H1 (cell line): ENCODE measurements at regions not wholly inside any gene's neighbourhood (a gene's known extent, or its start where the extent isn't known, plus 50 kb on each side); places are given as distances from the start of the nearest gene placed in this dataset.
A peak's percentile ranks its signal among the peaks of the same experiment; 100 is the strongest.

Source experiments
- CTCF ChIA-PET: fragments of 300-600 bp; sonication (Branson Sonifier 250); formaldehyde crosslinking; loops from one replicate; lab custom pipeline; 2021; ENCODE audit not compliant: partially characterized antibody; lab: Charles Lee
- POLR2A ChIA-PET: fragments of 300-600 bp; sonication (Branson Sonifier 250); formaldehyde crosslinking; loops from one replicate; lab custom pipeline; 2021; ENCODE audit warnings: inconsistent platforms; ENCODE audit not compliant: partially characterized antibody; lab: Charles Lee
- DNase-seq, 2 experiments: peaks; one replicate each; pipeline versions ENCODE4 v3.0.0 to v3.0.0-alpha.2; 2010 to 2022; ENCODE audit warnings: low spot score in 2 of 2, low read depth in 1 of 2, mixed read lengths in 1 of 2
- FAIRE-seq: peaks from 2 replicates; lab custom pipeline; 2011; peaks lifted over from hg19 to GRCh38; lab: Jason Lieb, UNC
- H2AFZ ChIP-seq: 2 replicates; pipeline ENCODE4 v1.8.1; 2012; ENCODE audit warnings: low read length, inconsistent platforms
- H2AK5ac ChIP-seq: 2 replicates; pipeline ENCODE4 v1.6.1; 2013; ENCODE audit warnings: low read depth, low read length
- H2BK120ac ChIP-seq: replicated peaks from 2 replicates; pipeline ENCODE3; 2013; ENCODE audit warnings: low read depth, low read length, inconsistent platforms
- H2BK12ac ChIP-seq: 2 replicates; pipeline ENCODE4 v1.6.1; 2013; ENCODE audit warnings: low read depth, low read length
- H2BK15ac ChIP-seq: 2 replicates; pipeline ENCODE4 v1.6.1; 2013; ENCODE audit warnings: low read length
- H2BK20ac ChIP-seq: 2 replicates; pipeline ENCODE4 v1.6.1; 2013; ENCODE audit warnings: low read length
- H2BK5ac ChIP-seq: 2 replicates; pipeline ENCODE4 v1.6.1; 2013; ENCODE audit warnings: low read depth, low read length
- H3K14ac ChIP-seq: 2 replicates; pipeline ENCODE4 v1.6.1; 2013; ENCODE audit warnings: inconsistent platforms; ENCODE audit not compliant: insufficient read length
- H3K18ac ChIP-seq: 2 replicates; pipeline ENCODE4 v1.6.1; 2013; ENCODE audit warnings: low read length; ENCODE audit errors: extremely low read depth
- H3K23ac ChIP-seq: 2 replicates; pipeline ENCODE4 v1.6.1; 2013; ENCODE audit warnings: inconsistent platforms; ENCODE audit not compliant: insufficient read length
- H3K23me2 ChIP-seq: 2 replicates; pipeline ENCODE4 v1.6.1; 2013; ENCODE audit warnings: low read depth, low read length
- H3K27ac ChIP-seq: 2 replicates; pipeline ENCODE4 v1.6.1; 2011; ENCODE audit warnings: low read depth, low read length, inconsistent platforms
- H3K27me3 ChIP-seq, 4 experiments: replicated peaks in 1 of 4; 1 replicate in 1 of 4; 2 replicates in 3 of 4; pipeline versions ENCODE4 v1.6.1 to v1.8.1; 2011 to 2013; ENCODE audit warnings: low read length in 3 of 4, mild to moderate bottlenecking in 3 of 4, inconsistent platforms in 2 of 4, mixed read lengths in 2 of 4, moderate library complexity in 1 of 4; ENCODE audit not compliant: control insufficient read depth in 3 of 4, insufficient read depth in 3 of 4; ENCODE audit errors: extremely low read depth in 1 of 4
- H3K36me3 ChIP-seq, 4 experiments: 2 replicates each; pipeline versions ENCODE4 v1.6.1 to v1.8.1; 2011 to 2013; ENCODE audit warnings: mild to moderate bottlenecking in 4 of 4, low read length in 3 of 4, moderate library complexity in 2 of 4, control low read depth in 1 of 4, inconsistent platforms in 1 of 4; ENCODE audit not compliant: insufficient read depth in 4 of 4, control insufficient read depth in 2 of 4
- H3K4ac ChIP-seq: replicated peaks from 2 replicates; pipeline ENCODE3; 2013; ENCODE audit warnings: low read length, low read depth, mixed read lengths, inconsistent platforms; ENCODE audit not compliant: insufficient read length
- H3K4me1 ChIP-seq, 4 experiments: replicated peaks in 1 of 4; 1 replicate in 1 of 4; 2 replicates in 3 of 4; pipeline versions ENCODE4 v1.6.1 to v1.8.1; 2011 to 2013; ENCODE audit warnings: low read length in 3 of 4, inconsistent platforms in 2 of 4, mixed read lengths in 1 of 4; ENCODE audit not compliant: insufficient read depth in 4 of 4, control insufficient read depth in 3 of 4
- H3K4me2 ChIP-seq, 2 experiments: 2 replicates each; pipeline versions ENCODE4 v1.6.1 to v1.8.1; 2011 to 2013; ENCODE audit warnings: low read depth in 2 of 2, low read length in 2 of 2, control low read depth in 1 of 2, inconsistent platforms in 1 of 2, mild to moderate bottlenecking in 1 of 2; ENCODE audit not compliant: insufficient read depth in 1 of 2
- H3K4me3 ChIP-seq, 4 experiments: fragments of 200-600, 300-600 bp in 1 of 4; sonication (generic), shearing (Covaris generic), sonication (Bioruptor Twin) in 1 of 4; 2 replicates each; pipeline versions ENCODE4 v1.5.1 to v1.8.1; 2011 to 2016; ENCODE audit warnings: low read length in 4 of 4, low read depth in 3 of 4, control low read depth in 2 of 4, inconsistent platforms in 2 of 4, mild to moderate bottlenecking in 2 of 4, mixed read lengths in 1 of 4, moderate library complexity in 1 of 4; ENCODE audit not compliant: insufficient read depth in 2 of 4; ENCODE audit errors: extremely low read depth in 1 of 4
- H3K56ac ChIP-seq: replicated peaks from 2 replicates; pipeline ENCODE3; 2013; ENCODE audit warnings: low read depth, mild to moderate bottlenecking, mixed read lengths, low read length, inconsistent platforms; ENCODE audit not compliant: insufficient read length
- H3K79me1 ChIP-seq: 2 replicates; pipeline ENCODE4 v1.6.1; 2013; ENCODE audit warnings: low read depth, low read length, control low read depth
- H3K79me2 ChIP-seq, 2 experiments: 2 replicates each; pipeline versions ENCODE4 v1.6.1 to v1.8.1; 2012 to 2013; ENCODE audit warnings: low read length in 2 of 2, mild to moderate bottlenecking in 2 of 2, inconsistent platforms in 1 of 2; ENCODE audit not compliant: insufficient read depth in 2 of 2, control insufficient read depth in 1 of 2
- H3K9ac ChIP-seq, 4 experiments: replicated peaks in 1 of 4; 1 replicate in 1 of 4; 2 replicates in 3 of 4; pipeline versions ENCODE4 v1.6.1 to v1.8.1; 2011 to 2013; ENCODE audit warnings: low read depth in 3 of 4, low read length in 3 of 4, control low read depth in 2 of 4, mild to moderate bottlenecking in 2 of 4, moderate library complexity in 2 of 4, inconsistent platforms in 1 of 4; ENCODE audit errors: extremely low read depth in 1 of 4
- H3K9me3 ChIP-seq, 2 experiments: 2 replicates each; pipeline versions ENCODE4 v1.6.1 to v1.8.1; 2012 to 2013; ENCODE audit warnings: mild to moderate bottlenecking in 2 of 2, moderate library complexity in 2 of 2, control low read depth in 1 of 2, inconsistent platforms in 1 of 2, low read depth in 1 of 2, low read length in 1 of 2, mixed read lengths in 1 of 2; ENCODE audit not compliant: insufficient read depth in 2 of 2
- H4K20me1 ChIP-seq, 2 experiments: replicated peaks in 1 of 2; 2 replicates each; pipeline versions ENCODE3 to v1.8.1; 2011 to 2013; ENCODE audit warnings: inconsistent platforms in 2 of 2, low read length in 2 of 2, mild to moderate bottlenecking in 1 of 2; ENCODE audit not compliant: insufficient read depth in 2 of 2, control insufficient read depth in 1 of 2
- H4K5ac ChIP-seq: 2 replicates; pipeline ENCODE4 v1.6.1; 2013; ENCODE audit warnings: low read length, low read depth, mixed read lengths, inconsistent platforms; ENCODE audit not compliant: insufficient read length
- H4K8ac ChIP-seq: 2 replicates; pipeline ENCODE4 v1.8.0; 2013; ENCODE audit warnings: mild to moderate bottlenecking, moderate library complexity, low read length, inconsistent platforms; ENCODE audit not compliant: insufficient read depth; ENCODE audit errors: extremely low read depth
- H4K91ac ChIP-seq: replicated peaks from 2 replicates; pipeline ENCODE3; 2013; ENCODE audit warnings: low read length, mixed read lengths, inconsistent platforms; ENCODE audit not compliant: insufficient read length
- CBX8 ChIP-seq: fragments of 300-800, 300-1000 bp; sonication (generic); IDR thresholded peaks from 2 replicates; pipeline ENCODE4 v1.7.1; 2016; ENCODE audit warnings: low read depth, low read length, borderline replicate concordance
- CHD1 ChIP-seq: IDR thresholded peaks from 2 replicates; pipeline ENCODE4 v1.6.1; 2012; ENCODE audit warnings: low read depth, low read length, improper control_type of control experiment
- GABPA ChIP-seq: IDR thresholded peaks from 2 replicates; pipeline ENCODE4 v1.6.1; 2011; ENCODE audit warnings: mild to moderate bottlenecking, low read length, moderate library complexity, borderline replicate concordance; ENCODE audit not compliant: insufficient read depth
- HDAC6 ChIP-seq: IDR thresholded peaks from one replicate; pipeline ENCODE4 v1.7.1; 2012; ENCODE audit warnings: low read depth, mild to moderate bottlenecking, inconsistent platforms, low read length, moderate library complexity
- JUN ChIP-seq: IDR thresholded peaks from 2 replicates; pipeline ENCODE4 v1.6.1; 2011; ENCODE audit warnings: low read depth, mild to moderate bottlenecking, improper control_type of control experiment, low read length
- KDM4A ChIP-seq: IDR thresholded peaks from one replicate; pipeline ENCODE4 v1.7.1; 2012; ENCODE audit warnings: low read depth, mild to moderate bottlenecking, moderate library complexity, low read length, inconsistent platforms; ENCODE audit not compliant: severe bottlenecking
- NANOG ChIP-seq: IDR thresholded peaks from 2 replicates; pipeline ENCODE4 v1.6.1; 2011; ENCODE audit warnings: low read length, low read depth, mild to moderate bottlenecking, inconsistent platforms; ENCODE audit not compliant: insufficient read depth, poor library complexity, severe bottlenecking
- RAD21 ChIP-seq, 2 experiments: IDR thresholded peaks in 1 of 2; conservative IDR thresholded peaks in 1 of 2; 2 replicates each; pipeline ENCODE4 v1.6.1; 2011; ENCODE audit warnings: low read depth in 2 of 2, low read length in 2 of 2, improper control_type of control experiment in 1 of 2, inconsistent platforms in 1 of 2, mild to moderate bottlenecking in 1 of 2, moderate library complexity in 1 of 2
- RXRA ChIP-seq: IDR thresholded peaks from 2 replicates; pipeline ENCODE4 v1.6.1; 2011; ENCODE audit warnings: low read depth, mild to moderate bottlenecking, low read length, moderate library complexity; ENCODE audit not compliant: insufficient read depth
- SIRT6 ChIP-seq: IDR thresholded peaks from one replicate; pipeline ENCODE4 v1.7.1; 2012; ENCODE audit warnings: low read length, inconsistent platforms
- SIX5 ChIP-seq: IDR thresholded peaks from 2 replicates; pipeline ENCODE4 v1.6.1; 2011; ENCODE audit warnings: mild to moderate bottlenecking, low read depth, low read length
- SP4 ChIP-seq: IDR thresholded peaks from 2 replicates; pipeline ENCODE4 v1.6.1; 2012; ENCODE audit warnings: low read length, inconsistent platforms
- SRF ChIP-seq: IDR thresholded peaks from 2 replicates; pipeline ENCODE4 v1.6.1; 2011; ENCODE audit warnings: mild to moderate bottlenecking, low read depth, low read length, moderate library complexity
- SUZ12 ChIP-seq: fragments of 200-600 bp; sonication (generic); IDR thresholded peaks from 2 replicates; pipeline ENCODE4 v1.6.1; 2012; ENCODE audit warnings: mild to moderate bottlenecking, inconsistent platforms, low read length, moderate library complexity, mixed read lengths
- TBP ChIP-seq: IDR thresholded peaks from 2 replicates; pipeline ENCODE4 v1.6.1; 2011; ENCODE audit warnings: low read depth, low read length, improper control_type of control experiment
- WGBS, 2 experiments: shearing (Covaris generic) in 1 of 2; methylation state at CpG; one replicate each; pipeline versions ENCODE4 v1.1.6 to v1.1.7; 2013 to 2015; ENCODE audit warnings: low lambda C conversion rate in 2 of 2, mixed read lengths in 2 of 2, inconsistent platforms in 1 of 2, low coverage in 1 of 2, missing lambda C conversion rate in 1 of 2; ENCODE audit not compliant: insufficient replicate concordance in 2 of 2, insufficient coverage in 1 of 2, insufficient read length in 1 of 2; ENCODE audit errors: extremely low coverage in 1 of 2, missing lambda C conversion rate in 1 of 2; 5-methylcytosine and 5-hydroxymethylcytosine counted together

GRCh38 chr2:8412586-8412985 is 269.3 kb upstream of the ID2 start:
- POLR2A ChIA-PET = no interaction called here
- FAIRE-seq = no peak
- peak overlapping the region; percentile 6; the same call in 1 of the 2 replicates for H2AFZ ChIP-seq
- no peak for TF ChIP-seq NANOG
- TF ChIP-seq JUN = no peak
- TF ChIP-seq KDM4A = no peak
- no peak for TF ChIP-seq SIX5
- TF ChIP-seq SRF = no peak
- no peak for TF ChIP-seq RXRA
- TF ChIP-seq TBP = no peak
- no peak for TF ChIP-seq SIRT6
- no peak for TF ChIP-seq CBX8
- TF ChIP-seq SUZ12 = no peak
- TF ChIP-seq HDAC6 = no peak
- TF ChIP-seq SP4 = no peak
- no peak for TF ChIP-seq GABPA
- no peak for TF ChIP-seq CHD1
- no peak for TF ChIP-seq RAD21 (IDR thresholded peaks at IDR 0.05 in 1 of 2, conservative IDR thresholded peaks at IDR 0.05 in 1 of 2; ENCODE audit: low read depth in 2 of 2, low read length in 2 of 2)

More at GRCh38 chr2:8412586-8412985, 269.3 kb upstream of the ID2 start:
- H3K18ac ChIP-seq = no peak overlapping the region
- no peak overlapping the region for H3K27ac ChIP-seq
- no peak overlapping the region for H2BK15ac ChIP-seq
- WGBS, 2 experiments = 80% methylated on average over 4 of the region's 4 CpGs; no CpG with 5 or more reads in 1 of the 2 experiments
- H3K4me3 ChIP-seq = no peak overlapping the region
- no peak overlapping the region for H3K14ac ChIP-seq
- no peak overlapping the region for H4K91ac ChIP-seq
- H3K79me2 ChIP-seq = no peaks in the 10 kb centered on the region
- H2BK12ac ChIP-seq = no peak overlapping the region
- no peak overlapping the region for H3K56ac ChIP-seq
- peaks cover 0 to 3% (median 0%) of the 10 kb centered on the region in 4 experiments; a peak in 1 of 7 replicates for H3K4me1 ChIP-seq
- H2AK5ac ChIP-seq = no peak overlapping the region
- H3K9me3 ChIP-seq = no peaks in the 10 kb centered on the region
- no peaks in the 10 kb centered on the region for H3K27me3 ChIP-seq
- no peaks in the 10 kb centered on the region for H3K36me3 ChIP-seq
- H3K79me1 ChIP-seq = no peaks in the 10 kb centered on the region
- no peak overlapping the region for H2BK5ac ChIP-seq
- no peak overlapping the region for H4K8ac ChIP-seq
- no peaks in the 10 kb centered on the region for H3K23me2 ChIP-seq
- no peak overlapping the region for H4K5ac ChIP-seq
- H2BK20ac ChIP-seq = no peak overlapping the region
- no peak overlapping the region for H3K4ac ChIP-seq
- no peak for DNase-seq
- CTCF ChIA-PET = no interaction called here
- H4K20me1 ChIP-seq = no peaks in the 10 kb centered on the region
- no peak overlapping the region for H3K9ac ChIP-seq
- H3K4me2 ChIP-seq = no peak overlapping the region
- no peak overlapping the region for H2BK120ac ChIP-seq
- no peak overlapping the region for H3K23ac ChIP-seq
